Progenitor cell of endocrine pancreas (in vitro differentiated cells): ENCODE measurements at regions not wholly inside any gene's neighbourhood (a gene's known extent, or its start where the extent isn't known, plus 50 kb on each side); places are given as distances from the start of the nearest gene placed in this dataset.
A peak's percentile ranks its signal among the peaks of the same experiment; 100 is the strongest.

ENCODE experiments used
- DNase-seq: peaks from one replicate; pipeline ENCODE4 v3.0.0; 2021; ENCODE audit warnings: low spot score; ENCODE audit not compliant: unreplicated experiment
- H3K27ac Mint-ChIP-seq: 2 replicates; pipeline ENCODE4 v1.8.0; 2021; ENCODE audit warnings: mild to moderate bottlenecking, moderate library complexity, mixed read lengths
- H3K27me3 Mint-ChIP-seq: 2 replicates; pipeline ENCODE4 v1.8.0; 2021; ENCODE audit warnings: mixed read lengths
- H3K36me3 Mint-ChIP-seq: 2 replicates; pipeline ENCODE4 v1.8.0; 2022; ENCODE audit warnings: mixed read lengths; ENCODE audit not compliant: insufficient read depth
- H3K4me1 Mint-ChIP-seq: 2 replicates; pipeline ENCODE4 v1.8.0; 2021; ENCODE audit warnings: low read depth, mixed read lengths
- H3K4me3 Mint-ChIP-seq: 2 replicates; pipeline ENCODE4 v1.8.0; 2021; ENCODE audit warnings: low read depth, mild to moderate bottlenecking, moderate library complexity, mixed read lengths
- H3K9me3 Mint-ChIP-seq: 2 replicates; pipeline ENCODE4 v1.8.0; 2021; ENCODE audit warnings: low read depth, mixed read lengths
- CTCF ChIP-seq: fragments of 200-600 bp; sonication (generic); IDR thresholded peaks from one replicate; pipeline ENCODE4 v1.5.0; 2021; ENCODE audit warnings: antibody characterized with exemption, mild to moderate bottlenecking; ENCODE audit not compliant: unreplicated experiment

- no peak overlapping the region for H3K27ac Mint-ChIP-seq
- no peaks in the 10 kb centered on the region for H3K36me3 Mint-ChIP-seq
- DNase-seq, result no peak
- no peak for TF ChIP-seq CTCF
- no peak overlapping the region for H3K4me3 Mint-ChIP-seq
- H3K9me3 Mint-ChIP-seq, result no peaks in the 10 kb centered on the region
- H3K4me1 Mint-ChIP-seq, result no peaks in the 10 kb centered on the region
- H3K27me3 Mint-ChIP-seq, result peaks cover 24% of the 10 kb centered on the region
Measured at GRCh38 chr17:68185820-68186219, 62.0 kb upstream of the AMZ2 start.

GRCh38 chr17:68190495-68190894, 57.3 kb upstream of the AMZ2 start:
- Mint-ChIP-seq H3K27me3 (peaks cover 58% of the 10 kb centered on the region), H3K4me3 (no peak overlapping the region)

GRCh38 chr17:68195667-68196393, 52.0 kb upstream of the AMZ2 start:
- H3K4me1 Mint-ChIP-seq, result peaks cover 12% of the 10 kb centered on the region
- H3K27me3 Mint-ChIP-seq, result peaks cover 73% of the 10 kb centered on the region
- no peak for DNase-seq
- H3K4me3 Mint-ChIP-seq, result peak overlapping the region; percentile 35
- H3K9me3 Mint-ChIP-seq, result no peaks in the 10 kb centered on the region
- H3K36me3 Mint-ChIP-seq, result no peaks in the 10 kb centered on the region
- H3K27ac Mint-ChIP-seq, result no peak overlapping the region
- no peak for TF ChIP-seq CTCF

More at GRCh38 chr17:68190495-68190894, 57.3 kb upstream of the AMZ2 start:
- Mint-ChIP-seq H3K27ac (no peak overlapping the region), H3K36me3 (no peaks in the 10 kb centered on the region), H3K9me3 (no peaks in the 10 kb centered on the region), H3K4me1 (peaks cover 2% of the 10 kb centered on the region)
- no peak for DNase-seq
- TF ChIP-seq CTCF, result no peak

GRCh38 chr17:68196394-68197090, 51.3 kb upstream of the AMZ2 start:
- no peaks in the 10 kb centered on the region for H3K9me3 Mint-ChIP-seq
- H3K27me3 Mint-ChIP-seq, result peaks cover 78% of the 10 kb centered on the region
- peaks cover 12% of the 10 kb centered on the region for H3K4me1 Mint-ChIP-seq
- H3K4me3 Mint-ChIP-seq, result peak overlapping the region; percentile 35
- no peaks in the 10 kb centered on the region for H3K36me3 Mint-ChIP-seq
- TF ChIP-seq CTCF, result no peak
- H3K27ac Mint-ChIP-seq, result no peak overlapping the region
- DNase-seq, result no peak

- no peak overlapping the region for H3K27ac Mint-ChIP-seq
- H3K4me1 Mint-ChIP-seq, result peaks cover 12% of the 10 kb centered on the region
- no peak overlapping the region for H3K4me3 Mint-ChIP-seq
- H3K36me3 Mint-ChIP-seq, result no peaks in the 10 kb centered on the region
- H3K27me3 Mint-ChIP-seq, result peaks cover 78% of the 10 kb centered on the region
- H3K9me3 Mint-ChIP-seq, result no peaks in the 10 kb centered on the region
- no peak for DNase-seq
- TF ChIP-seq CTCF, result no peak
Measured at GRCh38 chr17:68197091-68197996, 50.5 kb upstream of the AMZ2 start.
